DMS153 treated with DMSO at 0.1 percent for 48 hours (cell line): ENCODE measurements at regions not wholly inside any gene's neighbourhood (a gene's known extent, or its start where the extent isn't known, plus 50 kb on each side); places are given as distances from the start of the nearest gene placed in this dataset.
"Not testable (repeated sequence)": the region's sequence is repeated elsewhere in the genome, so short reads cannot be mapped to it uniquely, and the experiment has no call there.

Experiments
- DNase-seq: peaks from one replicate; lab custom pipeline; 2025; ENCODE audit not compliant: unreplicated experiment; lab: John Stamatoyannopoulos, UW

DNA sequence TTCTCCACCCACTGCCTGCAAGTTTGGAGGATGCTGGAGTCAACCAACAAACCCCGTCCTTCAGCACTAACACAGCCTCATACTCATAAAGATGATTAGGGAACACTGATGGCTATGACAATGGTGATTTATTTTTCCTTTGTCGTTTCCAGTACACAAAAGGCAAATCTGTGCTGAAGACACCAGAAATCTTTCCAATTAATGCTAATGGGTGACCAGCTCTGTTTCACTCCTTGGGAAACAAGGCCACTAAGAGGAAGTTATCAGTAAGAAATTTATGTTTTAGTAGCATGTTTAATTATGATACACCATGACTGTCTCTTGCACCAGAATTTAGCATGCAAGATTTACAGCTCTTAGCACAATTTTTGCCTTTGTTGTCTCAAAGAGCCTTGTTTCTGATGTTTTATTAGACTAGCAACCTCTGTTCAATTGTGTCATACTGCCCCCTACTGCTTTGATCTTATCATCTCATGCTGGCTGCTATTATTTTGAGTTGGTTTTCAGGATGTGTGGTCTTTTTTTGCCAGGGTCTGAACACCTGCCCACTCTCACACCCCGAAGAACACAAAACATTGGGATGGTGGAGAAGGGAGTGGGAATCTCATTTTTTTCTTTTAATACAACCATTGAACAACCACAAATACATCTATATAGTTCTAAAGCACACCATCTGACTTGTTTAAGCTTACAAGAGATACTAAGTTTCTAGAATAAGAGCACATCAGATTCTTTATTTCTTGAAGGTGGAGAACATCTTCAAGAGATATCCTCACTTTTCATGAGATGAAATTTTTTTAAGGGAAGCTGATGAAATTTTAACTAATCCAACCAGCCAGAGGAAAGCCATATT is 160.9 kb downstream of the SPTSSA start:
- peak; percentile 56 for DNase-seq

DNA sequence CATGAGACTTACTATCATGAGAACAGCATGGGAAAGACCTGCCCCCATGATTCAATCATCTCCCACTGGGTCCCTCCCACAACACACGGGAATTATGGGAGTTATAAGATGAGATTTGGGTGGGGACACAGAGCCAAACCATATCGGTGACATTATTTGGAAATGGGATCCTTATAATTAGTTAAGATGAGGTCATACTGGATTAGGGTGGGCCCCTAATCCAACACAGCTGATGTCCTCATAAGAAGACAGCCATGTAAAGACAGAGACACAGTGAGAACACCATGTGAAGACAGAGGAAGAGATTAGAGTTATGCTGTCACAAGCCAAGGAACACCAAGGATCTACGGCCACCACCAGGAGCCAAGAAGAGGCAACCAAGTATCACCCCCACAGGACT is 161.7 kb downstream of the SPTSSA start:
- DNase-seq = no peak

DNA sequence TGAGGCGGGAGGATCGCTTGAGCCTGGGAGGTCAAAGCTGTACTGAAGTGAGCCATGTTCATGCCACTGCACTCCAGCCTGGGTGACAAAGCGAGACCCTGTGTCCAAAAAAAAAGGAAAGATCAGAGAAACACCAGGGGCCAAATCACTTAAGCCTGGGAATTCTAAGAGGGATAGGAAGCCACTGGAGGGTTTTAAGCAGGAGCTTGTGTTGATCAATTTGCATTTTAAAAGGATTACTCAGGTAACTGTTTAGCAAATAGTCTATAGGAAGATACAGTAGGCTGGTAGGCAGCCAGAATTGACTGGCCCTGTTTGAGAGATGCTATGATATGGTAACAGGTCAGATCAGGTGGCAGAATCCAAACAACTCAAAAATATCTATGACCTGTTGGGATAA is 162.7 kb downstream of the SPTSSA start:
- no peak for DNase-seq

DNA sequence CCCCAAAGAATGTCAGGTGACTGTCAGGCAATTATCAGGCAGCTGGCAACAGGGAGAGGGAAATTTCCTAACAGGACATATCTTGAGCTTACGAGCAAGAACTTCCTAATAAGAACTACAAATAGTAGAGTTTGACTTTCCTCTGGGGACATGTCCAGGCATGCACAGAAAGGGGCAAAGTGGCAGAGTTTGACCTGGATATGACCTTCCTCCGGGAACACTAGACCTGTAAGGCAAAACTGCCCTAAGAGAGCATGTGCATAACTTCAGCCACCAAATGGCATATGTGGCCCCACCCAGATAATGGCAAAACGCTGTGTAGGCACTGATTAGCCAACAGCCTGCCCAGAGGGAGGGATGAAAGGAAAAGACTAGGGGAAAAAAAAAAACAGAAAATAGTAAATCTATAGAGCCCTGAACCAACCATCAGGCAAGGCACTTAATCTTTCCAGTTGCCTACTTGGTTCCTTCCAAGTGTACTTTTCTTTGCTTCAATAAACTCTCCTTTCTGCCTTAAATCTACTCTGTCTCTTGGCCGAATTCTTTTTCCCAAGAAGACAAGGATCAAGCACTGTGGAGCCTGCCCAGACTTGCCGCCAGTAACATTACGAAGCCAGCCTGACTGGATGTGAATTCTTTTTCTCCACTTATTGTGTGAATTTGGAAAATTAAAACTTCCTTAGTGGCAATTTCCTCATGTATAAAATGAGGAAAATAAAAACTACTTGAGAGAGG is 164.1 kb downstream of the SPTSSA start:
- DNase-seq = no peak

DNA sequence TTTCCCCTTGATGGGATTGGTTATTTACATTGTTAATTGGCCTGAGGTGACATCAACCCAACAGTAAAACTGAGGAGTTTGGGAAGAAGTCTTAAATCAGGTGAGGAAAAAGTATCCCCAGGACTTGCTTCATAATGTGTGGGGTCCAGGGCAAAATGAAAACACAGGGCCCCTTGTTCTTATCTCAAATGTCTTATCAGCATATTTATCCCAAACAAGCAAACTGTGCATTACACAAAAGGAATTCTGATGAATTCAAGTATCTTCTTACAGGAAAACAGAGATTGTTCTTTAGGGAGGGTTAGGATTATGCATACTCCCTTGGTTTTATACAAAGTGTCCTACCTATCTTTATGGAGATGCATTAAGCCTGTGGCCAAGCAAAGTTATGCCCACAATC is 178.4 kb downstream of the SPTSSA start:
- DNase-seq = no peak

DNA sequence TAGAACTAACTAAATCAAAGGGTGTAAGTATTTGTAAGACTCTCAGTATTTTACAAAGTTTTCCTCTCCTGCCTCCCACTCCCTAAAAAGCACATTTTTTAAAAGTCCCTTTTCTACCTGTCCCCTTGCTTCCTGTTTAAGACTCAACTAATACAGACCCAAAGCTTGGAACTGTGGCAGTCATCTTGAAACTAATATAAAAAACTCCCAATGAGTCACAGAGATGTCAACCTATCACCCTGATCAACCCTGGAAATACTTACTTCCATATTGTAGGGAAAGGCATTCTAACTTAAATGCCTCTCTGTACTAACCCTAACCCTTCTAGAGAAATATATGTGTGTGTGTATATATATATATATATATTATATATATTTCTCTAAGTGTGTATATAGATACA is 184.8 kb downstream of the SPTSSA start:
- DNase-seq = no peak

DNA sequence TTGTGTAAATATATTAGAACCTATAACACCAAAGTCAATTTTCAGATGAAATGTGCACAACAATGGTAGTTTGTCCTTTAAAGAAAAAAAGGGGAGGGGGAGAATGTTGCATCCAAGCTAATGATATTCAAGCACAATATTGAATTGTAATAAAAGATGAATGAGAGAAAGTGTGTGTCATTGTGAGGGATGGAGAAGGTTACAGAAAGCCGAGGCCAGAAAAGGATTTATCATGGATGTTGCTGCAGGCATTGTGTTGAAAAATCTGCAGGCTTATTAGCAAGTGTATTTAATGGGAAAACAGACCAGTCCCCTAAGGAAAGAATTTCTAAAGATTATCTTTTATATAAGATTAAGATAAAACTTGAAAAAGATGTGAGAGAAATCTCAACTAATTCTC is 186.5 kb downstream of the SPTSSA start:
- no peak for DNase-seq

DNA sequence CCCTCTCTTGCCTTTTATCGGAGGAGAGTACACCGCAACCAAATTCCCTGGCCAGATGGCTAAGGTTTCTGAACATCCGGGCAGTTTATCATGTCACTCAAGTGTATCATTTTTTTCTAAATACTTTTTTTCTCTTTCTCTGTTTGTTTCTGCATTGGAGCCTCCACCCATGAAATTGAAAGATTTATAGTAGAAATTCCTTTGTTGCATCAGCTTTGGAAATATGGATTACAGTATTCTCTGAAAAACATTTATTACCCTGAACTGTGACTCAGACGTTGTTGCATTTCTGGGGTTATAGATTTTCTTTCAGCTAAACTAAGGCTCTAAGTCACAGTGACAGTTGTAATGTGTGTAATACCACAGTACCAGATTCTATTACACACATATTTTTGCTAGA is 187.0 kb downstream of the SPTSSA start:
- no peak for DNase-seq

DNA sequence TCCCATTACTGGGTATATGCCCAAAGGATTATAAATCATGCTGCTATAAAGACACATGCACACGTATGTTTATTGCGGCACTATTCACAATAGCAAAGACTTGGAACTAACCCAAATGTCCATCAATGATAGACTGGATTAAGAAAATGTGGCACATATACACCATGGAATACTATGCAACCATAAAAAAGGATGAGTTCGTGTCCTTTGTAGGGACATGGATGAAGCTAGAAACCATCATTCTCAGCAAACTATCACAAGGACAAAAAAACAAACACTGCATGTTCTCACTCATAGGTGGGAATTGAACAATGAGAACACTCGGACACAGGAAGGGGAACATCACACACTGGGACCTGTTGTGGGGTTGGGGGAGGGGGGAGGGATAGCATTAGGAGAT is 188.3 kb downstream of the SPTSSA start:
- not testable (repeated sequence) for DNase-seq

DNA sequence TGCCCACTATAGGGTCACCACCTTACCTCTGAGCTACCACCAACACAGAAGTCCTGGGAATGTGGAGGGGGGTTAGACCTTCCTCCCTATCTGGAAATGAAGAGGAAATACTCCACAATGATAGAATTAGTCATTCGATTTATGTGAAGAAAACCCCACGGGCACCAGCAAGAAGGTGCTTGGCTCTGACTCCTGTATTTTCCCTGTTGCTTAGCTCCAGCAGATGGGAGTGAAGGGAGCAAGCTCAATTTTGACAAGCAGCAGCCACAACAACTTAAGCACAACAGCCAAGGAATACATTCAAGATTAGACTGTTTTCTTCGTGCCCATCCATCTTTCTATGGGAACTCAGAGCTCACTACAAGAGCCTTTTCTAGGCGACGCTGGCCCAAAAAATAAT is 191.7 kb downstream of the SPTSSA start:
- DNase-seq = no peak

DNA sequence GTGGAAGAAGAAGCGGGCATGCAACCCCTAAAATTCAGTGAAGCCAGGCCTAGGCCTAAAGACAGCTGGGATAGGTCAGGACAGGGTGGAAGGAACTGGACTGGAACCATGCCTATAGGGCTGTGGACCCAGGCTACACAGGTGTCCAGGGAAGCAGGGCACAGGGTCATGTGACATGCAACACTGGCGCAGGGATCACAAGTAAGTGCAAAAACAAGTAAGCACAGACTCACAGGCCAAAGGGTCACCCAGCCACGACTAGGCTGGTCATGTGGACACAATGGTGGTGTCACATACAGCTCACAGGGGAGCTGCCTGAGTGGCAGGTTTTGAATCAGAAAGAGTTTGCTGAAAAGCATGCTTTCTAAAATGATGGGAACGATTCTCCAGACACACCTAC is 195.7 kb downstream of the SPTSSA start:
- no peak for DNase-seq

DNA sequence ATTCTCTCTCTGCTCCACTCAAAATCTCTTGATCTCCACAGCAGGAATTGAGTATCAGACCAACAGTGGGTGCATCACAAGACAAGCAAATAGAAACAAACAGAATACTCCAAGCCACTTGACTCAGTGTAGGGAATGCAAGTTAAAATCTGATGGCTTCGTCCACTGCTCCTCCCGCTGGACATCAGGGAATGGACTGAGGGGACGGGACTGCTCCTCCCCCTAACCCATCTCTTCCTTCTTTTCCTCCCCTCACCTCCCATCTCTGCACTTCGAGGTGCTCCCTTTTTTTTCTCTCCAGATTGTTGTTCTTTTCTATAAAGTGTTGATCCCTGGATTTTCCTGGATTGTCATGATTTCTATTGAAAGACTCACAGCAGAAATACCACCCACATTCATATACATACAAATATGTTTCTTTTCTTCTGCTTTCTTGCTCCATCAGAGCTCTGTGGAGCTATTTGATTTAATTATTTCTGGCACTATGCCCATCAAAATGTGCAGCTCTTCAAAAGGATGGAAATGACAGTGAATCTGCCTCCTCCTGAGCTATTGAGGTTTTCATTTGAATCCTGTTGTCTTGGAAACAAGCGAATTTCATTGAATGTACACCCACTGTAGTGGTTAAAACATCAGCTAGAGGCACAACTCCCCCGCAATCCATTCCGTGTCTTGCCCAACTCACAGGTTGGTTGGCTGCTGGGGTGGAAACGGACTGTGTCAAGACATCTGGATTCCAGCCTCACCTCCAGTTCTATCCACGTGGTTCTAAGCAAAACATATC is 199.7 kb downstream of the SPTSSA start:
- DNase-seq = no peak

DNA sequence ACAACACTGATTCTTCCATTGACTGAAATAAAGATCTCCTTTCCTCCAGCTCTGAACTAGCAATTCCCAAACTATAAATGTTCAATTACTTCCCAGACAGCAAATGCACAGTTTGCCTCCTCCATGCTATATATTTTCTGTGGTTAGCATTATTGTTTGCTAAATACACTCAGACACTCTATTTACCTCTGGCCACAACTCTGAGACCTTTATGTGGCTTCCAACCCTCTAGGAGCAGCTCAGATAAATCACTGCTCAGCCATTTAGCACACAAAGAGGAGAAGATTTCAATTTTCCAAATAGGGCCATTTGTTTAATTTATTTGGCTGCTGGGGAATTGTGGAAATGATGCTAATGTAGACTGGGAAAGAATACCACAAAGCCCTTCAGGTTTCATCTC is 202.0 kb downstream of the SPTSSA start:
- DNase-seq = no peak

DNA sequence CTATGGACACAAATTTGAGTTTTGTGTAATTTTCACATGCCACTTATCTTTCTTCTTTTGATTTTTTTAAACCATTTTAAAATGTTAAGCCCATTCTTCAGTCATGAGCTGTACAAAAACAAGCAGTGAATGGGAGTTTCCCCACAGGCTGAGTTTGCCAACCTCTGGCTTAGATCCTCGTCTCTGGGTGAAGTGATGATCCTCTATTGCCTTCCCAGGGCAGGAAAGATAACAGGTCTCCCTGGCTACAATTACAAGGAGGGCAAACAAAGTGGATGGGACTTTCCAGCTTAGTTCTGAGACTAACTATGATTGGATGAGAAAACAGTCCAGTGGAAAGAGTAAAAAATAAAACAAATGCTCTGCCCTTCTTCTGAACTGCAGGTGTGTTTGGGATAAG is 203.7 kb downstream of the SPTSSA start:
- DNase-seq = no peak

DNA sequence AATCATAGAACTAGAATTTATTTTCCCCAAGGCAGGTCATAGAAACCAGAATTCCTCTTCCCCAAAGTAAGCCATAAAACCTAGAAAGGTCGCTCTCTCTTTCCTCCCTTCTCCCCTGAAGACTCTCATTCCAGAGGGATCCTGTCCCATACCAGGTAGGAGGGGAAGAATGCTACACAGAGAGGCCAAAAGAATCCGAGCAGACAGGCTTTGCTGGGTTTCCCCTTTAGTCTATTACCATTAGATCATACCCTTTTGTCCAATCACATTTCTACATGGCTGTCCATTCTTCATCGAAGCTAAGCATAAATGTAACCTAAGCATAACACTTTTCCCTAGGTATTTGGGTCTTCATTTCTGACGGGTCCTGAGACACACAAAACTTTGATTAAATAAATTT is 204.5 kb downstream of the SPTSSA start:
- no peak for DNase-seq

DNA sequence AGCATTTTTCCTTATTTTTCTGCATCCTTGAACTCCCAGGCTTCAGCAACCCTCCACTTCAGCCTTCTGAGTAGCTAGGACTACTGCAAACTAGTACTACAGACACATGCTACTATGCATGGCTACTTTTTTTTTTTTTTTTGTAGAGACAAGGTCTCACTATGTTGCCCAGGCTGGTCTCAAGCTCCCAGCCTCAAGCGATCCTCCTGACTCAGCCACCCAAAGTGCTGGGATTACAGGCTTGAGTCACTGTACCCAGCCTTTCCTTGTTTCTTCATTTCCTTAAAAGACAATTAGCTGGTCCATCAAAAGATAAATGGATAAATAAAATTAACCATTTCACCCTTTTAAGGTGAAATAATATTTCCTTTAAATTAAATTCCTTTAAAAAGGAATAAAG is 205.8 kb downstream of the SPTSSA start:
- DNase-seq = no peak

DNA sequence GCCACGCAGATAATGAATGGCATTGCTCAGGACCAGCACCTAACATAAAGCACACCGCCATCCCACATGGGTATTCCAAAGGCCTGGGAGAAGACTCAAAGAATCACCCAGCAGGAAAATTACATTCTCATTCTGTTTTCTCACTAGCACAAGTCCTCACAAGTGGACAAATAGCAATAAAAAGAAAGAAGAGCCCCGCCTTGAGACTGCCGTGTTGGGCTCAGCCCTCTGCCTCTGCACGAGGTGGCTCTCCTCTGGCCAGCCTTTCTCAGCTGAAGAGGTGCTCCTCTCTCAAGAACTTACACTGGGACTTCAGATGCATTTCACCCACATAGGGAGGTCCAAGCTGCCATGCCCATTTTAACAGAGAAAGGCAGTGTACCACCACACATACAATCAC is 207.5 kb downstream of the SPTSSA start:
- no peak for DNase-seq

DNA sequence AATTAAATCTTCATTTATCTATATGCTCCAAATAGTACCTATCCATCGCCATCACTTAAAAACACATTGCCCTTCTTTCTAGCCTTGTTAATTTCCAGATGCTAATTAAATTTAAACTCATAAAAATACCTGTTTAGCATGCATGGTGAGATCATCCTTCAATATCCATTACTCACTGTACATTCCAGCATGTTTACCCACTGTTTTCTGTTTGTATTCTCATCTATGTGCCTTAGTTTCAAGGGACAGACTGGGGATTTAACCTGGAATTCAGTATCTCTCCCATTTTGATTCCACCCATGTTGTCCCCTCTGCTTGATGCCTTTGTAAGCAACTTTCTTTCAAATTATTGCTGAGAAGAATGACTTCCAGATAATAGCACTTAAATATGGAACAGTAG is 208.0 kb downstream of the SPTSSA start:
- no peak for DNase-seq

DNA sequence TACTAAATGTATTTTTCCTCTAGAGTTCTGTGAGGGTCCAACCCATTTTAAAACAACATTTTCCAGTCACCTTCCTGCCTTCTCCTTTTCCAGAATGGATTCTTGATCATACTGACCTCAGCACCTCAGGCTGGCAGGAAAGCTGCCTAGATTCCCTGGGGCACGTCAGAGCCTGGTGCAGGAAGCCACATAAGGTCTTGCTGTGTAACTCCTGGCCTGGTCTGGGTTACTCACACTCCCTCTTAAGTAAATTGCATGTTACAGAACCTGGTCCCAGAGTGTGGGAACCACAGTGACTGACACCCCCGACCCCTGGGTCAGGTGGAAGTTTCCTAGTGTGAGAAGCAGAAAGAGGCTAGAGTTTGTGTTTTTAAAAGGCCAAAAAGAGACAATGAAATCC is 209.8 kb downstream of the SPTSSA start:
- DNase-seq = no peak

DNA sequence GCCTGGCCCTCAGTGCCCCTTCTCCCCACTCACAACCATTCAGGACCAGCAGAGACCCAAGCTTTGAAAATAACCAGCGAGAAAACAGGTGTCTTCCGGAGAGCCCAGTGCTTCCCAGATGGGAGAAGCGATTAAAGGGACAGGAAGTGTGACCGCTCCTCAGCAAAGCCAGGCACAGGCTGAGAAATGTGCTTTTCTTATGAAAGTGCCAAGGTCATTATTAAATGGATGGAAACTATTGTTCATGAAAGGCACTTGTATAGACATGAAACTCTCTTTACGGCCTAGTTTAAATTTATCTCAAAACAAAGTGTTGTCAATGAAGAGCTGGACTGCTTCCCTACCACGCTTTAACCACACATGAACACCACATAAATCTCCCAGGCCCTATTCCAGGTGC is 210.4 kb downstream of the SPTSSA start:
- no peak for DNase-seq

DNA sequence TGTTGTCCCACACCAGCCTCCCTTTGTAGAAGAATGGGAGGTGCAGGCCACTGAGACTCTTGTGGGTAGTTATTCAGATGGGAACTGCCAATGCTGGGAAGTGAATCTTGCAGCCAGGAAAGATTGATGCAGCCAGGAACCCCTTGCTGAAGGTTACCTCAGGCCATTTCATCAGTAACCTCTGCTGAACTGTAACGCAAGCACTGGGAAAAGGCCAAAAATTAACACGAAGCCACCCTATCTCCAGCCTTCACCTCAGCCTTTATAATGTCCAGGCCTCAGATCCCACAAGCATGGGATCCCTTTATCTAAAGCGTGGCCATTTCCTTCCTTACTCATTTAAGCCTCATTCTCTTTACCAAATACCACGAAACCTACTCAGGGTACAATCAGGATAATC is 211.1 kb downstream of the SPTSSA start:
- no peak for DNase-seq

DNA sequence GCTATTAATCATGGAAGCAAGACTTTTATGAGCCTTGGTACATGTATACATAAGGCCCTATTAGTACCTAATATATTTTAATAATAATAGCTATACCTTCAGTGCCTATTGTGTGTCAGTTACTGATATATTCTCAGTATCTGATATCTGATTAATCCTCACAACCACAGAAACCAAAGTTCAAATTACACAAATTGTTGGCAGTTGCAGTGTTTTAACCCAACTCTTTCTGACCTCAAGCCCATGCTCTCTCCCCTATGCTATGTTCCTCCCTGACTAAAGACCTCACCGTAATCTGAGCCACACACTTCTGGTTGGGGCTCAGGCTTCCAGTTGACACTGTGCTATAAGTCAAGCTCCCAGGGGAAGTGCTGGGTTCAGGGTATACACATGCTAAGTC is 214.4 kb downstream of the SPTSSA start:
- DNase-seq = no peak
